Large intestine (tissue), 3 donors: ENCODE measurements at regions not wholly inside any gene's neighbourhood (a gene's known extent, or its start where the extent isn't known, plus 50 kb on each side); places are given as distances from the start of the nearest gene placed in this dataset.
"Not testable (repeated sequence)": the region's sequence is repeated elsewhere in the genome, so short reads cannot be mapped to it uniquely, and the experiment has no call there.

Experiments used
- DNase-seq, 2 donors: peaks; one replicate each; pipeline versions ENCODE4 v3.0.0 to v3.0.0-alpha.2; 2013
- H3K27ac ChIP-seq: one replicate; pipeline ENCODE4 v1.5.1; 2013; ENCODE audit warnings: low read length
- H3K27me3 ChIP-seq: 2 replicates; pipeline ENCODE4 v1.6.1; 2013; ENCODE audit warnings: low read length; ENCODE audit not compliant: control insufficient read depth, insufficient read depth
- H3K36me3 ChIP-seq: 2 replicates; pipeline ENCODE4 v1.6.1; 2013; ENCODE audit warnings: low read length; ENCODE audit not compliant: control insufficient read depth, insufficient read depth
- H3K4me1 ChIP-seq: one replicate; pipeline ENCODE4 v1.6.1; 2013; ENCODE audit warnings: low read length; ENCODE audit not compliant: control insufficient read depth, insufficient read depth
- H3K4me3 ChIP-seq: one replicate; pipeline ENCODE4 v1.5.1; 2013; ENCODE audit warnings: low read length
- H3K9me3 ChIP-seq: one replicate; pipeline ENCODE4 v1.6.1; 2013; ENCODE audit warnings: mild to moderate bottlenecking, low read depth, low read length, moderate library complexity; ENCODE audit not compliant: control insufficient read depth
- WGBS: methylation state at CpG from one replicate; pipeline ENCODE4 v1.1.5; 2013; ENCODE audit warnings: low lambda C conversion rate; ENCODE audit not compliant: insufficient coverage; 5-methylcytosine and 5-hydroxymethylcytosine counted together

DNA sequence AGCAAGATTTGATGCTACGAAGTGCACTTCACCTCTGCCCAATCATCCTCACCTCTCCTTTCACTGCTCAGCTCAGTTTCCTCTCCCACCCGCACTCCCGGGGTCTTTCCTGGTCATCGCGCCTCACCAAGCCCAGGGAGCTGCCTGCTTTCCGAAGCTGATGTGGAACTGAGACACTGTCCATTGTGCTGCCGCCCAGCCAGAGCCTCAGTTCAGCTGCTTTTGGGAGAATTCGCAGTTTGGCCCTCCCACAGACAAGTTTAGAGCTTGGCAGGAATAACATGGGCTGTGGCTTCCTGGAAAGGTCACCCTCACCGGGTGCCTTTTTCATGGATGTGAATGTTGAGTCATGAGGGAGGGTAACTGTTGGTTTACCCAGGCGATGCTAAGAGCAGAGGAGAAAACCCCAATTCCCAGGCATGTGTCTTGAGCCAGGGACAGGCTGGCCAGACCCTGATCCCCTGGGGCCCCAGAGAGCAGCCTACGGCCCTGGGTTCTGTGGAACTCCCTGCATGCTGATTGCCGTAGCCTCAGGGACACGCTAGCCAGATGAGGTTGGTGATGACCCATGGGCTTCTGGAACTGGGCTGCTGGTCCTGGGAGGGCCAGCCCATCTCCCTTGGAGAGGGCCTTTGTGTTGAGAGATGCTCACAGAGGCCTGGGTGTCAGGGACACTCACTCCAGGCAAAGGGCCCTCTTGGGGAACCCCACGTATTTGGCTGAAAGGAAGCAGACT is 1687.5 kb downstream of the TP53TG3F start:
- H3K9me3 ChIP-seq, result peaks cover 16% of the 10 kb centered on the region
- no peak overlapping the region for H3K27ac ChIP-seq
- H3K36me3 ChIP-seq, result no peaks in the 10 kb centered on the region
- no peaks in the 10 kb centered on the region for H3K27me3 ChIP-seq
- no CpG with 5 or more reads among the region's 14 CpGs for WGBS
- H3K4me3 ChIP-seq, result no peak overlapping the region
- H3K4me1 ChIP-seq, result no peaks in the 10 kb centered on the region
- DNase-seq, result no peak

DNA sequence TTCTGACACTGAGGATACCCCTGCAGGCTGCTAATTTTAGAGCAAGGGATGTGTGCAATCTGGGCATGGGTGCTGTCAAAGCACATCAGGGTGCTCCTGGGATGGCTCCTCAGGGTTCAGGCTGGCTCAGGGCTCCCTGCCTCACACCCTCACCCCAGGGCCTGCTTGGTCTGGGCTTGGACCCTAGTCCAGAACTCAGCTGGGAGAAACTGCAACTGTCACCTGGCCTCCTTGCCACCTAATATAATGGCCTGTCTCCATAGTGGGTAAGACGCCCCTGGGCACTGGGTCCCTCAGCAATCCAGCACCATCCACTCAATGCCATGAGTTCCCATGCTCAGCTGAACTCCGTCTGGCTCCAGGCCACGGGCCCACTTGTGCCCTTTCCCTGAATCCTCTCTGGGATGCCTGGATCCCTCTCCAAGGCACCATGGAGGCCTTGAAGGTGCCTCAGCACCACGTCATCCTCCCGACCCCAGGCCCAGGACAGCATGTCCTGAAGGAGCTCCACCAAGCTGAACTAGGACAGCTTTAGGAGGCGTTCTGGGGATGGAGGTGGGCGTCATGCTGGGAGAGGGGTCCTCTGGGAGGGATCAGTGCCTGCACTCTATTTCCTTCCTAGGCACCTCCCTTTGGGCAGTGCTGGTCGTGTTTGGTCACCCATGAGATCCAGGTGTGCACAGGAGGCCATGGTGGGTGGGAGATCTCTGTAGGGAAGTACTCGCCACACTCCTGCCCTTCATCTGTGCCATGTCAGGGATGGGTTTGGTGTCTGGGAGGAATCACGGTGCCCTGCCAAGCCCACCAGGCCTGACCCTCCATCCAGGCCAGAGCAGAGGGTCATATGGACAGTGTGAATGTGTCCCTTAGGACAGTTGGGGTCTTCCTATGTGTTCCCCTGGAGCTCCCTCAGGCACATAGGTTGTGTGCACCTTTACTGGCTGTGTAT is 1688.4 kb downstream of the TP53TG3F start:
- H3K36me3 ChIP-seq, result no peaks in the 10 kb centered on the region
- H3K27ac ChIP-seq, result no peak overlapping the region
- no peaks in the 10 kb centered on the region for H3K4me1 ChIP-seq
- H3K4me3 ChIP-seq, result no peak overlapping the region
- no CpG with 5 or more reads among the region's 10 CpGs for WGBS
- H3K9me3 ChIP-seq, result peaks cover 16% of the 10 kb centered on the region
- H3K27me3 ChIP-seq, result no peaks in the 10 kb centered on the region
- no peak for DNase-seq

DNA sequence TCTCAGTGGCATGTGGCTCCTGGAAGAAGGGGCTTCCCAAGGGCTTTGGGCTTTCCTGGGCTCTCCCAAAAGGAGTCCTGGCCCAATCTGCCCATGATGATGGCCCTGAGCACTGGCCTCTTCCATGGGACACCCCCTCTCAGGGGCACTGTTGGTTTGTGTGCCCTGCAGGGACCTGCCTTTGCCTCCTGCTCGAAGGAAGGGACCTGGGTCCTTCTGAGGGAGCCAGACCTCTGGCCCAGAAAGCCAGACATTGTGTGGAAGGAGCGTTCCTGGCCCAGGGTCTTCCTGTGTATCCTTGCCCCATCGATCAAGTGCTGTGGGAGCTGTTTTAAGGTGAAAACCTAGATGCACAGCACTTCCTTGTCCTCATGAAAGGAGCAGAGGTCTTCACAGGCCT is 1689.3 kb downstream of the TP53TG3F start:
- H3K27me3 ChIP-seq, result no peaks in the 10 kb centered on the region
- H3K27ac ChIP-seq, result no peak overlapping the region
- peaks cover 11% of the 10 kb centered on the region for H3K9me3 ChIP-seq
- no peaks in the 10 kb centered on the region for H3K4me1 ChIP-seq
- no peak overlapping the region for H3K4me3 ChIP-seq
- no peaks in the 10 kb centered on the region for H3K36me3 ChIP-seq
- no peak for DNase-seq
- WGBS, result no CpG with 5 or more reads among the region's 3 CpGs

DNA sequence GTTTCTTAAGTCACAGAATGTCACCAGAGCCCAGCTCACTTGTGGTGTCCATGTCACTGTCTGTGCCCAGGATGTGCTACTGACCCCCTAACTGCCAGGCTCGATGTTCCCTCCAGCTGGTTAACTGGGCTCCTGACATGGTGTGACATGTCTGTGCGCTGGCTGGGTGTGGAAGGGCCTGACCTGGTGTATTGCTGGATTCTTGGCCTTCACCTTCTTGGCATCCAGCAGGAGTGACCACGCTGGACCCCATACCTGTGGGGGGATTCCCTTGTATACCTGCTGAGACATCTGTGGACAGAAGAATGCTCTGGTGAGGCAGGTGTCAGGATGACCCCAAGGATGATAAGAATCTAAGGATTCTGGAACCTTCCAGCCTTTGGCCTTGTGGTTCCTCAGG is 1690.1 kb downstream of the TP53TG3F start:
- Histone ChIP-seq H3K36me3 (no peaks in the 10 kb centered on the region), H3K27ac (no peak overlapping the region), H3K27me3 (no peaks in the 10 kb centered on the region), H3K9me3 (peaks cover 4% of the 10 kb centered on the region), H3K4me1 (no peaks in the 10 kb centered on the region), H3K4me3 (no peak overlapping the region)
- no peak for DNase-seq
- no CpG with 5 or more reads among the region's 3 CpGs for WGBS

DNA sequence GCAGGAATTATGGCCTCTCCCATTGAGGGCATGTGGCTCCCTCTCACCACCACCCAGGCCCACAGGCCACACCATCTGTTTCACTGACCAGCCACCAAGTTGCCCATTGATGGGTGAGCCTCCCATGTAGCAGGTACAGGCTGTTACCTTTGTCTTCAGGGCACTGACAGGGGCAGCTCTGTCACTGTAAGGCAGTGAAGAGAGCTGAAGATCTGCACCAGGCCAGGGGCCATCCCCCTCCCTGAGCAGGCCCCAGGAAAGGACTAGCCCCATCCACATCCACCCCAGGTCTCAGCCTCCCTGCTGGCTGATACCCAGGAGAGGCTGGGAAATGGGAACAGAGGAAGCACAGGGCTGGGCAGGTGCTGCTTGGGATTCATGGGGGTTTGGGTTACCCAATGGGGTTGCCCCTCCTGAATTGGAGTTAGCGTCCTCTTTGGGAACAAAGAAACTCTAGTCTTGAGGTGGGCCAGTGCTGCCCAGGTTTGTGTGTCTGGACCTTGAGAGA is 1691.4 kb downstream of the TP53TG3F start:
- no peak for DNase-seq
- no peaks in the 10 kb centered on the region for H3K9me3 ChIP-seq
- H3K4me1 ChIP-seq, result no peaks in the 10 kb centered on the region
- no peaks in the 10 kb centered on the region for H3K27me3 ChIP-seq
- H3K36me3 ChIP-seq, result no peaks in the 10 kb centered on the region
- WGBS, result no CpG with 5 or more reads among the region's 1 CpG
- no peak overlapping the region for H3K4me3 ChIP-seq
- H3K27ac ChIP-seq, result no peak overlapping the region

DNA sequence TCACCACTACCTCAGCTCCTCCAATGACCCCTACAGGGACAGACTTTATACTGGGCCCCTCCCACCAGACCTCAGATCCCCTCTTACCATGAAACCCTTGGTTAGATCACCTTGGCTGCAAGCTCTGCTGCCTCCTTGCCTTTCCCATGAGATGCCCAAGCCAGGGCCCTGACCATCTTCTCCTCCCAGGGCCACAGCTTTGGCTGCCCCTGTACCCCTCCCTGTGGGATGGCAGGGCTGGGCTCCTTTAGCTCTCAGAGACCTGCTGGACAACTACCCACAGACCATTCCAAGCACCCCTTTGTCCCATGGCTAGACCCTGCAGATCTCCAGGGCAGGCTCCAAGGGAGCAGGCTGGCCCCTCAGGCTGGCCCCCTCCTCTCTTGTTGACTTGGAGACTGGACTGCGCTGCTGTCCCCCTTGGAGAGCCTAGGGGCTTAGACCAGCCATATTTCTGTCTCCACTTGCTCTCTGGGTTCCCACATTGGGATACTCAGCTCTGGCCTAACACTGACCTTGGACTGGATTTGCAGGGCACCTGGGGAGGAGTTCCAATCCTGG is 1692.7 kb downstream of the TP53TG3F start:
- H3K27ac ChIP-seq, result no peak overlapping the region
- H3K4me1 ChIP-seq, result no peaks in the 10 kb centered on the region
- no peaks in the 10 kb centered on the region for H3K27me3 ChIP-seq
- no CpG with 5 or more reads among the region's 1 CpG for WGBS
- no peak for DNase-seq
- H3K4me3 ChIP-seq, result no peak overlapping the region
- no peaks in the 10 kb centered on the region for H3K36me3 ChIP-seq
- no peaks in the 10 kb centered on the region for H3K9me3 ChIP-seq

DNA sequence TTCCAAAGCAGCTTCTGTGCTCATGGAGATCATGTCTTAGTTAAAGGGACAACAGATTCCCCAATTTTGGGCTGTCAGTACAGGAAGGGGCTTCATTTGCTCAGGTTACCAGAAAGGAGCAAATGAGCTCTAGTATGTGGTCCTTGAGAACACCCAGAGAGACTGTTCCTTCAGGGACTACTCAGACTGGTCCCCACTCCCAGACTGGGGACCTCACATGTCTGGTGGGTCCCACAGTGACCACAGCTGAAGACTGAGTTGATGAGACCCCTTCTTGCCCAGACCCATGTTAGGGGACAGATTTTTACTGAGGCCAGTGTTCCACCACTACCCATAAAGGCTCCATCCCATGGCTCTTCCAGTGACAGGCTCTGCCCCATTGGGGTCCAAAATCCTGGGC is 1695.2 kb downstream of the TP53TG3F start:
- DNase-seq, result no peak
- H3K27me3 ChIP-seq, result no peaks in the 10 kb centered on the region
- H3K9me3 ChIP-seq, result no peaks in the 10 kb centered on the region
- H3K4me3 ChIP-seq, result no peak overlapping the region
- no peaks in the 10 kb centered on the region for H3K36me3 ChIP-seq
- no peaks in the 10 kb centered on the region for H3K4me1 ChIP-seq
- no peak overlapping the region for H3K27ac ChIP-seq

DNA sequence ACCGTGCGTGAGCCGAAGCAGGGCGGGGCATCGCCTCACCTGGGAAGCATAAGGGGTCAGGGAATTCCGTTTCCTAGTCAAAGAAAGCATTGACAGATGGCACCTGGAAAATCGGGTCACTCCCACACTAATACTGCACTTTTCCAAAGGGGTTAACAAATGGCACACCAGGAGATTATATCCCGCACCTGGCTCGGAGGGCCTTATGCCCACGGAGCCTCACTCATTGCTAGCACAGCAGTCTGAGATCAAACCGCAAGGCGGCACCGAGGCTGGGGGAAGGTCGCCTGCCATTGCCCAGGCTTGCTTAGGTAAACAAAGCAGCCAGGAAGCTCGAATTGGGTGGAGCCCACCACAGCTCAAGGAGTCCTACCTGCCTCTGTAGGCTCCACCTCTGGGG is 1698.1 kb downstream of the TP53TG3F start:
- H3K4me3 ChIP-seq, DNase-seq, H3K27me3 ChIP-seq, H3K9me3 ChIP-seq, H3K36me3 ChIP-seq, H3K27ac ChIP-seq, H3K4me1 ChIP-seq: not testable (repeated sequence)
- WGBS, result no CpG with 5 or more reads among the region's 15 CpGs

DNA sequence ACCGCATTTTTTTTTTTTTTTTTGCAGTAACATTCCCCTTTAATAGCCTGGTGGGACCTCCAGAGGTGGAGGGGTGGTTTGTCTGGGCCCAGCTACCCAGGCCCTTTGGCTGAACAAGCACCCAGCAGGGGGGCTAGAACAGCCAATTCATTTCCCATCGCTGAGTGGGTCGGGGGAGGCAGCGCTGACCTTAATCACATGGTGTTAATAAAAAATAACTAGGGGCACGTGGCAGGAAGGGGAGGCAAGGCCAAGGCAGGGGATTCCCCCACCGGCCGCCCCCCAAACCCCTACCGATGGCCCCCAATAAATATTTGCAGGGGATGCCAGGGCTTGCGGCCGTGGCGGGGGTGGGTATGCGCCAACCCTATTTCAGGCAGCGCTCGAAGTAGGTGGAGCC is 1709.9 kb downstream of the TP53TG3F start:
- H3K27me3 ChIP-seq, H3K36me3 ChIP-seq, H3K4me3 ChIP-seq, DNase-seq, H3K9me3 ChIP-seq, H3K27ac ChIP-seq, H3K4me1 ChIP-seq: not testable (repeated sequence)
- no CpG with 5 or more reads among the region's 14 CpGs for WGBS

DNA sequence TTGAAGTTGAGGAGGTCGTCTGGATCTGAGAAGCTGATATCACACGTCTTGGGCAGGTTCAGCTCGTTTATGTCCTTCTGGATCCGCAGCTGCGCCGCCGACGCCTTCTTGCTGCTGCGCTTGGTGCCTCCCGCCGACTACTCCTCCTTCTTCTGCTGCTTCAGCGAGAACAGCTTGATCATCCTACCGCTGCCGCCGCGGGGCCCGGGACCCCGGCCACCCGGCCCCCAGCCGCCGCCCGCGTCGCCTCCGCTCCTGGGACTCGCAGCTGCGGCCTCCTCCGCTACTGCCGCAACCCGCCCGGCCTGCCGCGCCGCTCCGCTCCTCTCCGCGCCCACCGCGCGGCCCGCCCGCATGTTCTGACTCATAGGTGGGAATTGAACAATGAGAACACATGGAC is 1710.6 kb downstream of the TP53TG3F start:
- WGBS, result no CpG with 5 or more reads among the region's 42 CpGs
- not testable (repeated sequence) for H3K4me3 ChIP-seq, H3K4me1 ChIP-seq, H3K36me3 ChIP-seq, H3K27ac ChIP-seq, H3K27me3 ChIP-seq, DNase-seq, H3K9me3 ChIP-seq
